Ovary (tissue), 7 donors: ENCODE measurements at regions not wholly inside any gene's neighbourhood (a gene's known extent, or its start where the extent isn't known, plus 50 kb on each side); places are given as distances from the start of the nearest gene placed in this dataset.
"Not testable (repeated sequence)": the region's sequence is repeated elsewhere in the genome, so short reads cannot be mapped to it uniquely, and the experiment has no call there.

Experiments
- DNase-seq, 5 donors: peaks; one replicate each; pipeline ENCODE4 v3.0.0-alpha.2; 2019 to 2020
- H3K27ac ChIP-seq, 2 donors: fragments of 200-600 bp; one replicate each; pipeline versions ENCODE4 v1.5.1 to v1.8.0; 2019 to 2022
- H3K27me3 ChIP-seq: fragments of 200-600 bp; one replicate; pipeline ENCODE4 v1.8.0; 2022
- H3K36me3 ChIP-seq: fragments of 200-600 bp; sonication (generic); one replicate; pipeline ENCODE4 v1.5.1; 2019
- H3K4me1 ChIP-seq: one replicate; pipeline ENCODE4 v1.8.1; 2013; ENCODE audit warnings: mild to moderate bottlenecking, moderate library complexity; ENCODE audit not compliant: insufficient read depth
- H3K4me3 ChIP-seq: fragments of 200-600 bp; sonication (generic); one replicate; pipeline ENCODE4 v1.5.1; 2017
- H3K9me3 ChIP-seq, 2 donors: fragments of 200-600 bp in 1 of 2; sonication (generic) in 1 of 2; one replicate each; pipeline versions ENCODE4 v1.5.1 to v1.8.1; 2013 to 2019; ENCODE audit warnings: mild to moderate bottlenecking in 1 of 2, moderate library complexity in 1 of 2
- EP300 ChIP-seq: sonication (generic); formaldehyde crosslinking; IDR thresholded peaks from one replicate; pipeline ENCODE4 v1.6.1; 2017; ENCODE audit warnings: antibody characterized with exemption
- POLR2A ChIP-seq: fragments of 450-650 bp; IDR thresholded peaks from one replicate; pipeline ENCODE4 v1.6.1; 2017; ENCODE audit warnings: antibody characterized with exemption, mild to moderate bottlenecking, moderate library complexity
- WGBS, 3 donors: extraction: QIAGEN DNeasy Blood & Tissue Kit in 1 of 3; methylation state at CpG; one replicate each; pipeline versions ENCODE4 v1.1.5 to v1.1.7; 2013 to 2017; 5-methylcytosine and 5-hydroxymethylcytosine counted together
- intact Hi-C, 4 donors: fragments of 100-400 bp; cut with DNase I; formaldehyde crosslinking; loops; one replicate each; pipeline versions ENCODE4 v1.11.0 to v1.15.1; 2022 to 2023
- TF ChIP-seq, protein P1 (sequence below), 3 donors: fragments of 450-650 bp in 2 of 3; fragments of 200-600 bp in 1 of 3; IDR thresholded peaks; one replicate each; pipeline versions ENCODE4 v1.5.1 to v1.8.0; 2016 to 2022; ENCODE audit warnings: antibody characterized with exemption in 3 of 3, mild to moderate bottlenecking in 1 of 3
- donor health status: DM: no; HTN: no; CAD: no; lungs with moderate emphysema.
- donor health status: DM: no; HTN: no; CAD: no.
- donor health status: Bipolar disorder and iron deficiency.
- donor health status: DM: no; HTN: no; CAD: no.
- donor health status: DM: yes; HTN: yes; CAD: no.

- H3K27ac ChIP-seq = no peak overlapping the region
- no peaks in the 10 kb centered on the region for H3K36me3 ChIP-seq
- H3K9me3 ChIP-seq = no peaks in the 10 kb centered on the region
- 27 to 51% (median 41%) methylated on average over 1 of the region's 1 CpG for WGBS, 3 donors
- H3K4me1 ChIP-seq = no peaks in the 10 kb centered on the region
- DNase-seq = no peak
- H3K27me3 ChIP-seq = no peaks in the 10 kb centered on the region
- TF ChIP-seq POLR2A (no peak), EP300 (no peak)
- TF ChIP-seq, protein P1, sequence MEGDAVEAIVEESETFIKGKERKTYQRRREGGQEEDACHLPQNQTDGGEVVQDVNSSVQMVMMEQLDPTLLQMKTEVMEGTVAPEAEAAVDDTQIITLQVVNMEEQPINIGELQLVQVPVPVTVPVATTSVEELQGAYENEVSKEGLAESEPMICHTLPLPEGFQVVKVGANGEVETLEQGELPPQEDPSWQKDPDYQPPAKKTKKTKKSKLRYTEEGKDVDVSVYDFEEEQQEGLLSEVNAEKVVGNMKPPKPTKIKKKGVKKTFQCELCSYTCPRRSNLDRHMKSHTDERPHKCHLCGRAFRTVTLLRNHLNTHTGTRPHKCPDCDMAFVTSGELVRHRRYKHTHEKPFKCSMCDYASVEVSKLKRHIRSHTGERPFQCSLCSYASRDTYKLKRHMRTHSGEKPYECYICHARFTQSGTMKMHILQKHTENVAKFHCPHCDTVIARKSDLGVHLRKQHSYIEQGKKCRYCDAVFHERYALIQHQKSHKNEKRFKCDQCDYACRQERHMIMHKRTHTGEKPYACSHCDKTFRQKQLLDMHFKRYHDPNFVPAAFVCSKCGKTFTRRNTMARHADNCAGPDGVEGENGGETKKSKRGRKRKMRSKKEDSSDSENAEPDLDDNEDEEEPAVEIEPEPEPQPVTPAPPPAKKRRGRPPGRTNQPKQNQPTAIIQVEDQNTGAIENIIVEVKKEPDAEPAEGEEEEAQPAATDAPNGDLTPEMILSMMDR (IDR thresholded peaks at IDR 0.05) = no peak
- intact Hi-C loops = no loop called here
- H3K4me3 ChIP-seq = no peak overlapping the region
Observed at GRCh38 chr6:67790569-67790968, 844.5 kb upstream of the ADGRB3 start.

GRCh38 chr6:67787119-67787518 is 848.0 kb upstream of the ADGRB3 start:
- intact Hi-C loops, H3K4me3 ChIP-seq, H3K27ac ChIP-seq, H3K36me3 ChIP-seq, DNase-seq, H3K4me1 ChIP-seq, H3K27me3 ChIP-seq, H3K9me3 ChIP-seq: not testable (repeated sequence)
- 63 to 95% (median 83%) methylated on average over 1 of the region's 1 CpG for WGBS, 3 donors

DNA sequence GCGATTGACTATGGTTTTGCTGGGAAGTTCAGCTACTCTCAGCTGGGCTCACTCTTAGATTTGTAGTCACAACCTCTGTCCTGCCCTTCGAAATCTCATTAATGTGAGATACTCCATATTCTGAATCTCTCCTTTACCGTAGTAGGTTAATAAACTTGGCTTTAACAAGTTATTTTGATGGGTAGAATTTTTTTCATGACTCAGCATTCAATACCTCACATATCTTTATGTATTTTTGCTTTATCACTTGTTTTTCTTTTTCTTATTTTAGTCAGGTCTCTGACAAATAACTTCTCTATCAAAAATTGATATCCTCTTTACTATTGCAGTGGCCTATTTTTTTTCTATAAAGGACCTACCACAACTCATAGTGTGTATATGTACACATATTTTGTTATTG is 855.2 kb upstream of the ADGRB3 start:
- H3K27me3 ChIP-seq = no peaks in the 10 kb centered on the region
- intact Hi-C loops = no loop called here
- 72 to 87% (median 81%) methylated on average over 3 of the region's 3 CpGs for WGBS, 3 donors

DNA sequence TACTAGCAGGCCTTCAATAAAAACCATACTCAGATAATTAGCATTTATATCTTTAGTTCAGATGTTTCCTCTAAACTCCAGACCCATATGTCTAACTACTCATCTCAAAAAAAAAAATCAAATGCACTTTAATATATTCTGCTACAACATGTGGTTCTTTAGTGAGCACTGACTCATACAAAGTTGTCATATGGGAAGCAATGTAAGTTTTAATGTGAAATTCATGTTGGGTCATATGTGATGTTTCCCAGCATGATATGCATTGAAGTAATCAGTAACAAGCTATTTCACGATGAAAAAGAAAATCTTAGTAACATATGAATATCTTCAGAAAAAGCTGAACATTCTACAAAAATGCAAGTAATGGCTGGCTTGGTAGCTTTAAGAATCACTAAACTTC is 859.7 kb upstream of the ADGRB3 start:
- Histone ChIP-seq H3K4me3 (no peak overlapping the region), H3K27ac (no peak overlapping the region), H3K36me3 (no peaks in the 10 kb centered on the region), H3K27me3 (no peaks in the 10 kb centered on the region), H3K9me3 (no peaks in the 10 kb centered on the region), H3K4me1 (no peaks in the 10 kb centered on the region)
- WGBS, 3 donors = 11 to 28% (median 19%) methylated on average over 1 of the region's 1 CpG
- no peak for DNase-seq
- TF ChIP-seq POLR2A (no peak), EP300 (no peak)
- TF ChIP-seq, protein P1 (IDR thresholded peaks at IDR 0.05) = no peak
- intact Hi-C loops = no loop called here

More for the DNA sequence above, 855.2 kb upstream of the ADGRB3 start:
- Histone ChIP-seq H3K4me1 (no peaks in the 10 kb centered on the region), H3K4me3 (no peak overlapping the region), H3K27ac (no peak overlapping the region), H3K9me3 (no peaks in the 10 kb centered on the region), H3K36me3 (no peaks in the 10 kb centered on the region)
- DNase-seq = no peak
- TF ChIP-seq, protein P1 (IDR thresholded peaks at IDR 0.05) = no peak
- TF ChIP-seq POLR2A (no peak), EP300 (no peak)

DNA sequence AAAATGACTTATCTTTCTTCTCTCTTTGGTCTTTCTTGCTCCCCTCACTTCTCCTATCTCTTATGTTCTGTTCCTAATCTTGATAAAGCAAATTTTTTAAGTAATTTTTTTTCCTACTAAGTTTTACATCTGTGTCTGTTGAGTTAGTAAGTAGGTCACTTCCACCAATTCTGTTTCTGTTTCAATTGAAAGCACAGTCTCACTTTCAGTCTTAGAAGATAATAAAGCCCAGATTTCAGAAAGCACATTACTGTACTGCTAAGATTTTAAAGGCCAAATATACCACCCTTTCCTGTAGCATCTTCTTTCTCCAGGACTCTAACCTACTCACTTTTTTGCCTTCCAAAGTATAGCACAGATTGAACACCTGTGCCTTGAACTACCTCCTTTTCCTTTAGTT is 866.1 kb upstream of the ADGRB3 start:
- Histone ChIP-seq H3K9me3 (no peaks in the 10 kb centered on the region), H3K27ac (no peak overlapping the region), H3K36me3 (no peaks in the 10 kb centered on the region), H3K4me1 (no peaks in the 10 kb centered on the region), H3K4me3 (no peak overlapping the region), H3K27me3 (no peaks in the 10 kb centered on the region)
- TF ChIP-seq POLR2A (no peak), EP300 (no peak)
- TF ChIP-seq, protein P1 (IDR thresholded peaks at IDR 0.05) = no peak
- intact Hi-C loops = no loop called here
- DNase-seq = no peak

DNA sequence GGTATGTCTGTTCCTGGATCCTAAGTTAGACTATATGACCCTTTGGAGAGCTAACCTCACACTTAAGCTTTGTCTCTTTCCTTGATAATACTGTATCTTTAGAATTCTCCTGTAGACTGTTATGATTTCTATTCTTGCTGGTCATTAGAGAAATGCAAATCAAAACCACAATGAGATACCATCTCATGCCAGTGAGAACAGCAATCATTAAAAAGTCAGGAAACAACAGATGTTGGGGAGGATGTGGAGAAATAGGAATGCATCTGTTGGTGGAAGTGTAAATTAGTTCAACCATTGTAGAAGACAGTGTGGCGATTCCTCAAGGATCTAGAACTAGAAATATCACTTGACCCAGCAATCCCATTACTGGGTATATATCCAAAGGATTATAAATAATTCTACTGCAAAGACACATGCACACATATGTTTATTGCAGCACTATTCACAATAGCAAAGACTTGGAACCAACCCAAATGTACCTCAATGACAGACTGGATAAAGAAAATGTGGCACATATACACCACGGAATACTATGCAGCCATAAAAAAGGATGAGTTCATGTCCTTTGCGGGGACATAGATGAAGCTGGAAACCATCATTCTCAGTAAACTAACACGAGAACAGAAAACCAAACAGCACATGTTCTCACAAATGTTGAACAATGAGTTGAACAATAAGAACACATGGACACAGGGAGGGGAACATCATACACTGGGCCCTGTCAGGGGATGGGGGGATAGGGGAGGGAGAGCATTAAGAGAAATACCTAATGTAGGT is 867.8 kb upstream of the ADGRB3 start:
- intact Hi-C loops, H3K4me3 ChIP-seq, H3K4me1 ChIP-seq, H3K36me3 ChIP-seq, H3K27ac ChIP-seq, H3K9me3 ChIP-seq, H3K27me3 ChIP-seq, DNase-seq: not testable (repeated sequence)
- WGBS, 3 donors = 85 to 91% (median 89%) methylated on average over 4 of the region's 4 CpGs
